ENCODE measurements at regions not wholly inside any gene's neighbourhood (a gene's known extent, or its start where the extent isn't known, plus 50 kb on each side); places are given as distances from the start of the nearest gene placed in this dataset.
"Not testable (repeated sequence)": the region's sequence is repeated elsewhere in the genome, so short reads cannot be mapped to it uniquely, and the experiment has no call there.

GRCh38 chr9:108258640-108259039 lies 597.1 kb downstream of the ACTL7B start:
- intact Hi-C loops (cut with micrococcal nuclease), result no loop called here

- intact Hi-C loops (cut with micrococcal nuclease), result no loop called here
Measured at GRCh38 chr9:108257382-108257781, 598.4 kb downstream of the ACTL7B start.

GRCh38 chr9:108254236-108254635 lies 601.5 kb downstream of the ACTL7B start:
- intact Hi-C loops (cut with micrococcal nuclease), result no loop called here

GRCh38 chr9:108247391-108247790 lies 608.4 kb downstream of the ACTL7B start:
- intact Hi-C loops (cut with micrococcal nuclease), result not testable (repeated sequence)

- intact Hi-C loops (cut with micrococcal nuclease), result no loop called here
Measured at GRCh38 chr9:108245901-108246300, 609.9 kb downstream of the ACTL7B start.

GRCh38 chr9:108245331-108245730 lies 610.5 kb downstream of the ACTL7B start:
- intact Hi-C loops (cut with micrococcal nuclease), result no loop called here

- intact Hi-C loops (cut with micrococcal nuclease), result no loop called here
Measured at GRCh38 chr9:108244686-108245085, 611.1 kb downstream of the ACTL7B start.

GRCh38 chr9:108241384-108242073 lies 614.3 kb downstream of the ACTL7B start:
- intact Hi-C loops (cut with micrococcal nuclease), result no loop called here

- intact Hi-C loops (cut with micrococcal nuclease), result no loop called here
Measured at GRCh38 chr9:108239696-108240321, 616.0 kb downstream of the ACTL7B start.

GRCh38 chr9:108235609-108236008 lies 620.2 kb downstream of the ACTL7B start:
- intact Hi-C loops (cut with micrococcal nuclease), result no loop called here

- intact Hi-C loops (cut with micrococcal nuclease), result no loop called here
Measured at GRCh38 chr9:108234811-108235210, 621.0 kb downstream of the ACTL7B start.

GRCh38 chr9:108225149-108225800 lies 630.5 kb downstream of the ACTL7B start:
- intact Hi-C loops (cut with micrococcal nuclease), result no loop called here

GRCh38 chr9:108224716-108225115 lies 631.1 kb downstream of the ACTL7B start:
- intact Hi-C loops (cut with micrococcal nuclease), result no loop called here

- intact Hi-C loops (cut with micrococcal nuclease), result no loop called here
Measured at GRCh38 chr9:108219664-108220063, 636.1 kb downstream of the ACTL7B start.

GRCh38 chr9:108217431-108218349 lies 638.1 kb downstream of the ACTL7B start:
- intact Hi-C loops (cut with micrococcal nuclease), result no loop called here

GRCh38 chr9:108213511-108213910 lies 642.3 kb downstream of the ACTL7B start:
- intact Hi-C loops (cut with micrococcal nuclease), result no loop called here

- intact Hi-C loops (cut with micrococcal nuclease), result no loop called here
Measured at GRCh38 chr9:108212184-108212583, 643.6 kb downstream of the ACTL7B start.

GRCh38 chr9:108211411-108211955 lies 644.3 kb downstream of the ACTL7B start:
- intact Hi-C loops (cut with micrococcal nuclease), result no loop called here

- intact Hi-C loops (cut with micrococcal nuclease), result no loop called here
Measured at GRCh38 chr9:108209132-108209685, 646.6 kb downstream of the ACTL7B start.

- intact Hi-C loops (cut with micrococcal nuclease), result no loop called here
Measured at GRCh38 chr9:108207561-108208165, 648.1 kb downstream of the ACTL7B start.

- intact Hi-C loops (cut with micrococcal nuclease), result no loop called here
Measured at GRCh38 chr9:108205276-108205675, 650.5 kb downstream of the ACTL7B start.

Measured in T-helper 2 cell treated with Interferon-gamma antibody and Interleukin-4, amounts not matched to agents 100 ng/mL and 5 ng/mL, for 36 hours (primary cell).